Activated B cell treated with CpG ODN at 0.5 μM for 24 hours (primary cell): ENCODE measurements at regions not wholly inside any gene's neighbourhood (a gene's known extent, or its start where the extent isn't known, plus 50 kb on each side); places are given as distances from the start of the nearest gene placed in this dataset.
A peak's percentile ranks its signal among the peaks of the same experiment; 100 is the strongest.
"Not testable (repeated sequence)": the region's sequence is repeated elsewhere in the genome, so short reads cannot be mapped to it uniquely, and the experiment has no call there.

Experiments
- ATAC-seq: fragments of 200-7000 bp; cut with Tn5 transposase; one replicate; pipeline ENCODE4 v1.10.0; 2021; ENCODE audit warnings: low read depth, mild to moderate bottlenecking, moderate library complexity
- CTCF ChIA-PET: fragments of 350-600 bp; sonication (Branson Sonifier 250); formaldehyde crosslinking; loops from one replicate; lab custom pipeline; 2021; ENCODE audit warnings: antibody characterized with exemption; lab: Charles Lee
- POLR2A ChIA-PET: fragments of 350-600 bp; sonication (Branson Sonifier 250); formaldehyde crosslinking; loops from one replicate; lab custom pipeline; 2021; ENCODE audit warnings: antibody characterized with exemption; lab: Charles Lee
- DNase-seq: peaks from one replicate; pipeline ENCODE4 v3.0.0; 2022
- H3K27ac Mint-ChIP-seq: one replicate; pipeline ENCODE4 v1.8.0; 2020; ENCODE audit warnings: mixed read lengths
- H3K27me3 Mint-ChIP-seq: one replicate; pipeline ENCODE4 v1.8.0; 2021; ENCODE audit warnings: mixed read lengths
- H3K36me3 Mint-ChIP-seq: one replicate; pipeline ENCODE4 v1.8.0; 2021; ENCODE audit warnings: low read depth, mixed read lengths
- H3K4me1 Mint-ChIP-seq: one replicate; pipeline ENCODE4 v1.8.0; 2021; ENCODE audit warnings: mixed read lengths
- H3K4me3 Mint-ChIP-seq: one replicate; pipeline ENCODE4 v1.8.0; 2020; ENCODE audit warnings: mild to moderate bottlenecking, mixed read lengths
- H3K9me3 Mint-ChIP-seq: one replicate; pipeline ENCODE4 v1.8.0; 2020; ENCODE audit warnings: mixed read lengths
- CTCF ChIP-seq: fragments of 200-600 bp; IDR thresholded peaks from one replicate; pipeline ENCODE4 v1.8.0; 2022; ENCODE audit warnings: antibody characterized with exemption, mild to moderate bottlenecking
- intact Hi-C: fragments of 100-400 bp; cut with micrococcal nuclease; formaldehyde crosslinking; loops from one replicate; pipeline ENCODE4 v1.15.1; 2024

DNA sequence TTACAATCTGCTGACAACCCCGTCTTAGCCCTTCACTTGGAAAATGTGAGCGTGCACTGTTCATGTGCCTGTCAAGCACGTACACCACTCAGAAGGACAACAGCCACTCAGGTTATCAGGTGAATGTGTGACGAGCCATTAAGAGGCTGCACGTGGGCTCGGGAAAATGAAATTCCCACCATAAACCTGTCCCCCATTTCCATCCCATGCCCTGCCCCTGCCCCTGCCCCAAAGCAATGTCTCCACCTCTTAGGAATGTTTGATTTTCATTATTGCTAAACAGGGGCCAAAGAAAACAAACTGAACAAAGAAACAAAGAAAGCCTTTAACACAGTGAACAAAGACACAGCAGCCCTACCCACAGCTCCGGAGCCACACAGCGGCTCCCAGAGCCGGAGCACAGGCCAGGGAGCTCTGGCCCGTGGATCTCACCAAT lies 90.5 kb downstream of the TMEM18 start:
- Mint-ChIP-seq H3K9me3 (no peaks in the 10 kb centered on the region), H3K36me3 (no peaks in the 10 kb centered on the region), H3K4me3 (no peak overlapping the region), H3K27me3 (peaks cover 16% of the 10 kb centered on the region), H3K4me1 (peaks cover 14% of the 10 kb centered on the region), H3K27ac (no peak overlapping the region)
- ATAC-seq: no peak
- ChIA-PET POLR2A (no interaction called here), CTCF (no interaction called here)
- intact Hi-C loops: loop anchor here (5.0 kb wide), 1 partner anchor 34 kb away; no protein-coding TSS in a partner anchor
- no peak for DNase-seq
- no peak for TF ChIP-seq CTCF

- H3K4me3 Mint-ChIP-seq: peak overlapping the region; percentile 56
- DNase-seq (no peak), ATAC-seq (peak; percentile 91)
- H3K4me1 Mint-ChIP-seq: peaks cover 14% of the 10 kb centered on the region
- peaks cover 21% of the 10 kb centered on the region for H3K27me3 Mint-ChIP-seq
- no peaks in the 10 kb centered on the region for H3K36me3 Mint-ChIP-seq
- ChIA-PET CTCF (no interaction called here), POLR2A (no interaction called here)
- no peak for TF ChIP-seq CTCF
- H3K9me3 Mint-ChIP-seq: no peaks in the 10 kb centered on the region
- peak overlapping the region; percentile 18 for H3K27ac Mint-ChIP-seq
- intact Hi-C loops: loop anchor here (5.0 kb wide), 1 partner anchor 33 kb away; no protein-coding TSS in a partner anchor
Measured at GRCh38 chr2:584863-585823, 92.1 kb downstream of the TMEM18 start.

DNA sequence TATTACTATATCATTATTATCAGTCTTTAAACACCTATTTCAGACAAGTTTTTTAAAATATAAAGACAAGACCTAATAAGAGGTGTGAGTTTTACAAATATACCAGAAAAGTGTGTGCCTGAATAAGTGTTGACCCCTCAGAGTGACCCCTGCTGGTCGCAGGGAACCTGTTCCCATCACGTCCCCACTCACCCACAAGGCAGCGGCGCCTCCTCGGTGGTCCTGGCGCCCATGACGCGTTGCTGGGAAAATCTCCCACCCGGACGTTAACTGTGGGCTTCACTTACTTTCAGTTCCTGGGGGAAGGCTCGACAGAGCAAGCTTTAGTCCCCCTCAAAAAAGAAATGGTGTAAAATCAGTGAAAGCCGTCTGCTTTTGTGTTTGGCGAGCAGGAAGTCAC lies 93.5 kb downstream of the TMEM18 start:
- ChIA-PET POLR2A (no interaction called here), CTCF (no interaction called here)
- Mint-ChIP-seq H3K4me3 (no peak overlapping the region), H3K27ac (no peak overlapping the region), H3K27me3 (peaks cover 22% of the 10 kb centered on the region), H3K9me3 (no peaks in the 10 kb centered on the region), H3K4me1 (peaks cover 14% of the 10 kb centered on the region), H3K36me3 (no peaks in the 10 kb centered on the region)
- intact Hi-C loops: no loop called here
- TF ChIP-seq CTCF: no peak
- ATAC-seq (no peak), DNase-seq (no peak)

- Mint-ChIP-seq H3K27me3 (peaks cover 23% of the 10 kb centered on the region), H3K4me3 (no peak overlapping the region), H3K9me3 (no peaks in the 10 kb centered on the region), H3K36me3 (no peaks in the 10 kb centered on the region), H3K4me1 (peaks cover 14% of the 10 kb centered on the region), H3K27ac (no peak overlapping the region)
- TF ChIP-seq CTCF: no peak
- no peak for ATAC-seq
- CTCF ChIA-PET: no interaction called here
- intact Hi-C loops: no loop called here
- DNase-seq: no peak
- POLR2A ChIA-PET: no interaction called here
Measured at GRCh38 chr2:582792-583528, 94.2 kb downstream of the TMEM18 start.

DNA sequence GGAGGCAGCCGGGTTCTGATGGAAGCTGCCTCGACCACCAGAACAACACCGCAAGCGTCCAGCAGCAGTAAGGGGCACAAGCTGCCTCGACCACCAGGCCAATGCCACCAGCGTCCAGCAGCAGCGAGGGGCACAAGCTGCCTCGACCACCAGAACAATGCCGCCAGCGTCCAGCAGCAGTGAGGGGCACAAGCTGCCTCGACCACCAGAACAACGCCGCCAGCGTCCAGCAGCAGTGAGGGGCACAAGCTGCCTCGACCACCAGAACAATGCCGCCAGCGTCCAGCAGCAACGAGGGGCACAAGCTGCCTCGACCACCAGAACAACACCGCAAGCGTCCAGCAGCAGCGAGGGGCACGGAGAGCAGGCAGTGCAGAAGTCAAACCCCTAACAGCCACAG lies 94.9 kb downstream of the TMEM18 start:
- H3K9me3 Mint-ChIP-seq, H3K27ac Mint-ChIP-seq, H3K36me3 Mint-ChIP-seq, ATAC-seq, intact Hi-C loops, H3K4me3 Mint-ChIP-seq, POLR2A ChIA-PET, DNase-seq, CTCF ChIA-PET: not testable (repeated sequence)
- H3K4me1 Mint-ChIP-seq: peaks cover 14% of the 10 kb centered on the region
- peaks cover 22% of the 10 kb centered on the region for H3K27me3 Mint-ChIP-seq
